ENCODE measurements at regions not wholly inside any gene's neighbourhood (a gene's known extent, or its start where the extent isn't known, plus 50 kb on each side); places are given as distances from the start of the nearest gene placed in this dataset.

DNA sequence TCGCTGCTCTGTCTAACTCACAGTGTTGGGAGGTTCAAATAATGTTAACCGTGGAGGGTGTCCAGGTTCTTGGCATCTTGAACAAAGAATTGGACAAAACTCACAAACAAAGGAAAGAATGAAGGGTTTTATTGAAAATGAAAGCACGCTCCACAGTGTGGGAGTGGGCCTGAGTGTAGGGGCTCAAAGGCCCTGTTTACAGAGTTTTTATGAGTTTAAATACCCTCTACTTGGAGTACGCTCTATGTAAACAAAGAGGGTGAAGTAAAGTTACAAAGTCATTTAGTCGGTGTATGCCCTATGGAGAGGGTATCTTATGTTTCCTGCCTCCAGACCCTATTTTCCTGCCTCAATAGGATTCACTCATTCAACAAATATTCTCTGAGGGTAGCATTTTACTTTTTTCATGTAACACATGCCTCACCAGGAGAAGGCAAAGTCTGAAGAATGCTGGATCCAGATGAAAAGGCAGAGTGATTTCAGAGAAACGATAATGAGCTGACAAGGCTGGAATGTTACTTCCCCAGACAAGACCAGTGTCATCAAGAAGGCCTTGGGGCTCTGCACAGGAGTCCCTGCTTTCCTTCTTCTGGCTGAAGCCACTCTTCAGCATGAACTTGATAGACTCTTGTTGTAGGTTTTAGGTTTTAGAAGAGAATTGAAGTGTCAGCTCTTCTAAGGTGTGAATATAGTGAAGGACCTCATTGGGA is 163.6 kb downstream of the FAM43A start (continued):
- TF ChIP-seq REST (IDR thresholded peaks at IDR 0.05; ENCODE audit: unreplicated experiment) (no peak), CREB1 (CRISPR knock-in tag; IDR thresholded peaks at IDR 0.05; ENCODE audit: low read depth) (no peak)

DNA sequence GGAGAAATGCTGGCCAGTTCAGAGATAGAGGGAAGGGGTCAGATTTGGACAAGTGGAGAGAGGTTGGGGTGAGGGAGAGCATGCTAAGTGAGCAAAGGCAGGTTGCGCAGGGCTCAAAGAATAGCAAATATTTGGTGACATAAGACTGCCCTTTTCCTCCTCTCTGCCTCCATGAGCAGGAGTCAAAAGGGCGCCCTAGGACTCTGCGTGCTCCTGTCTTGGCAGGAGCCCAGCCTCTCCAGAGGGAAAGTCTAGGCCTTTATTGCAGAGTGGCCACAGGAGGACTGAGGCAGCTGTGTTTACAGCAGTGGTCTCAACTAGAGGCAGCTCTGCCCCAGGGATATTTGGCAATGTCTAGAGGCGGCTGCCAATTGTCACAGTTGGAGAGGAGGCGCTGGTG is 165.6 kb downstream of the FAM43A start:
- Mint-ChIP-seq H3K27me3 (ENCODE audit: insufficient read depth, low read depth, poor library complexity) (peaks cover 2% of the 10 kb centered on the region), H3K36me3 (ENCODE audit: low read depth) (no peaks in the 10 kb centered on the region), H3K27ac (no peak overlapping the region), H3K4me1 (peaks cover 7% of the 10 kb centered on the region; the same call in 2 of the 3 replicates), H3K9me3 (no peaks in the 10 kb centered on the region), H3K4me3 (no peak overlapping the region)
- Histone ChIP-seq H3K4me1 (ENCODE audit: insufficient read depth) (no peaks in the 10 kb centered on the region), H3K27ac (ENCODE audit: low read depth) (no peak overlapping the region), H4K20me1 (replicated peaks; ENCODE audit: insufficient read depth) (no peaks in the 10 kb centered on the region), H3K36me3 (ENCODE audit: insufficient read depth) (no peaks in the 10 kb centered on the region), H3F3A (replicated peaks; ENCODE audit: low read depth) (no peaks in the 10 kb centered on the region), H3K9me2 (ENCODE audit: insufficient read depth) (no peaks in the 10 kb centered on the region), H3K27me3 (ENCODE audit: insufficient read depth) (no peaks in the 10 kb centered on the region), H3K4me3 (no peak overlapping the region), H3K79me2 (replicated peaks; ENCODE audit: insufficient read depth) (no peaks in the 10 kb centered on the region), H2AFZ (no peak overlapping the region), H3K4me2 (no peak overlapping the region)
- ATAC-seq (no peak), DNase-seq (ENCODE audit: low spot score) (no peak)
- no peak for TF ChIP-seq CREB1 (CRISPR knock-in tag; IDR thresholded peaks at IDR 0.05; ENCODE audit: low read depth)
- no peak for TF ChIP-seq EZH2phosphoT487 (IDR thresholded peaks at IDR 0.05; ENCODE audit: unreplicated experiment)
- no peak for TF ChIP-seq REST (IDR thresholded peaks at IDR 0.05; ENCODE audit: unreplicated experiment)
- no peak for TF ChIP-seq ZNF331 (CRISPR knock-in tag; IDR thresholded peaks at IDR 0.05; ENCODE audit: low read depth)
- no peak for TF ChIP-seq STAT1 (IDR thresholded peaks at IDR 0.05; ENCODE audit: unreplicated experiment)
- no peak for TF ChIP-seq NANOG (IDR thresholded peaks at IDR 0.05; ENCODE audit: borderline replicate concordance)
- TF ChIP-seq ZNF114 (CRISPR knock-in tag; IDR thresholded peaks at IDR 0.05): no peak
- TF ChIP-seq JUNB (IDR thresholded peaks at IDR 0.05; ENCODE audit: unreplicated experiment): no peak
- TF ChIP-seq CTCF (conservative IDR thresholded peaks at IDR 0.05; ENCODE audit: low read depth in 2 of 2): no peak

Data from GM23338 (cell line).